HG03439 (cell line): ENCODE measurements at regions not wholly inside any gene's neighbourhood (a gene's known extent, or its start where the extent isn't known, plus 50 kb on each side); places are given as distances from the start of the nearest gene placed in this dataset.
"Not testable (repeated sequence)": the region's sequence is repeated elsewhere in the genome, so short reads cannot be mapped to it uniquely, and the experiment has no call there.

Source experiments
- ATAC-seq: cut with Tn5 transposase; IDR thresholded peaks from one replicate; pipeline ENCODE4 v1.9.1; 2021; ENCODE audit warnings: mild to moderate bottlenecking, moderate library complexity; ENCODE audit not compliant: unreplicated experiment

GRCh38 chr14:56996721-56997399 lies 186.6 kb upstream of the OTX2 start:
- no peak for ATAC-seq

- no peak for ATAC-seq
These were observed 184.7 kb upstream of the OTX2 start for GRCh38 chr14:56995010-56995409.

- ATAC-seq: no peak
These were observed 182.1 kb upstream of the OTX2 start for GRCh38 chr14:56992332-56992820.

GRCh38 chr14:56990991-56991627 lies 180.8 kb upstream of the OTX2 start:
- ATAC-seq: not testable (repeated sequence)

- ATAC-seq: no peak
These were observed 179.1 kb upstream of the OTX2 start for GRCh38 chr14:56989359-56989758.

- no peak for ATAC-seq
These were observed 169.7 kb upstream of the OTX2 start for GRCh38 chr14:56979936-56980335.

- no peak for ATAC-seq
These were observed 165.9 kb upstream of the OTX2 start for GRCh38 chr14:56976211-56976610.

GRCh38 chr14:56975521-56975920 lies 165.2 kb upstream of the OTX2 start:
- no peak for ATAC-seq

- no peak for ATAC-seq
These were observed 162.7 kb upstream of the OTX2 start for GRCh38 chr14:56972948-56973347.

- no peak for ATAC-seq
These were observed 154.6 kb upstream of the OTX2 start for GRCh38 chr14:56964895-56965294.

GRCh38 chr14:56963381-56963780 lies 153.1 kb upstream of the OTX2 start:
- no peak for ATAC-seq

- ATAC-seq: no peak
These were observed 152.3 kb upstream of the OTX2 start for GRCh38 chr14:56962444-56963080.

- ATAC-seq: no peak
These were observed 149.6 kb upstream of the OTX2 start for GRCh38 chr14:56959869-56960268.

- ATAC-seq: no peak
These were observed 148.8 kb upstream of the OTX2 start for GRCh38 chr14:56959121-56959520.

GRCh38 chr14:56956182-56956581 lies 145.9 kb upstream of the OTX2 start:
- ATAC-seq: no peak

GRCh38 chr14:56955745-56956144 lies 145.5 kb upstream of the OTX2 start:
- no peak for ATAC-seq

GRCh38 chr14:56953884-56954283 lies 143.6 kb upstream of the OTX2 start:
- no peak for ATAC-seq

- no peak for ATAC-seq
These were observed 142.6 kb upstream of the OTX2 start for GRCh38 chr14:56952766-56953473.

- ATAC-seq: no peak
These were observed 139.5 kb upstream of the OTX2 start for GRCh38 chr14:56949828-56950227.

GRCh38 chr14:56945291-56945690 lies 135.0 kb upstream of the OTX2 start:
- ATAC-seq: no peak

- no peak for ATAC-seq
These were observed 134.1 kb upstream of the OTX2 start for GRCh38 chr14:56944397-56944796.
